AG08395 (cell line): ENCODE measurements at regions not wholly inside any gene's neighbourhood (a gene's known extent, or its start where the extent isn't known, plus 50 kb on each side); places are given as distances from the start of the nearest gene placed in this dataset.
"Not testable (repeated sequence)": the region's sequence is repeated elsewhere in the genome, so short reads cannot be mapped to it uniquely, and the experiment has no call there.

ENCODE experiments used
- DNase-seq: peaks from one replicate; pipeline ENCODE4 v3.0.0; 2012; ENCODE audit warnings: mixed read lengths, low spot score

GRCh38 chr6:150299873-150300485, 68.8 kb upstream of the IYD start:
- DNase-seq: no peak

GRCh38 chr6:150301846-150302519, 66.8 kb upstream of the IYD start:
- peak; percentile 78 for DNase-seq

GRCh38 chr6:150302520-150303176, 66.2 kb upstream of the IYD start:
- DNase-seq: no peak

- no peak for DNase-seq
Measured at GRCh38 chr6:150303256-150303655, 65.6 kb upstream of the IYD start.

- no peak for DNase-seq
Measured at GRCh38 chr6:150304429-150304828, 64.4 kb upstream of the IYD start.

GRCh38 chr6:150306290-150306689, 62.5 kb upstream of the IYD start:
- no peak for DNase-seq

GRCh38 chr6:150307520-150307919, 61.3 kb upstream of the IYD start:
- no peak for DNase-seq

- no peak for DNase-seq
Measured at GRCh38 chr6:150308812-150309645, 59.8 kb upstream of the IYD start.

- DNase-seq: no peak
Measured at GRCh38 chr6:150310539-150310938, 58.3 kb upstream of the IYD start.

GRCh38 chr6:150311149-150311944, 57.5 kb upstream of the IYD start:
- DNase-seq: not testable (repeated sequence)

GRCh38 chr6:150312395-150312794, 56.4 kb upstream of the IYD start:
- DNase-seq: no peak

GRCh38 chr6:150312844-150313584, 55.8 kb upstream of the IYD start:
- DNase-seq: no peak

GRCh38 chr6:150313781-150314180, 55.0 kb upstream of the IYD start:
- DNase-seq: no peak

- DNase-seq: no peak
Measured at GRCh38 chr6:150314230-150315188, 54.3 kb upstream of the IYD start.

GRCh38 chr6:150315626-150316025, 53.2 kb upstream of the IYD start:
- no peak for DNase-seq

- DNase-seq: no peak
Measured at GRCh38 chr6:150316936-150317335, 51.9 kb upstream of the IYD start.
